ENCODE measurements at regions not wholly inside any gene's neighbourhood (a gene's known extent, or its start where the extent isn't known, plus 50 kb on each side); places are given as distances from the start of the nearest gene placed in this dataset.
"Not testable (repeated sequence)": the region's sequence is repeated elsewhere in the genome, so short reads cannot be mapped to it uniquely, and the experiment has no call there.

- Histone ChIP-seq H3K27ac (no peak overlapping the region), H3K27me3 (no peaks in the 10 kb centered on the region), H3K4me1 (no peaks in the 10 kb centered on the region), H3K9me3 (no peaks in the 10 kb centered on the region), H3K4me3 (no peak overlapping the region), H3K36me3 (no peaks in the 10 kb centered on the region)
- DNase-seq (no peak), ATAC-seq (no peak), FAIRE-seq (no peak)
- WGBS, 2 donors, result 69 to 74% methylated on average over 2 of the region's 2 CpGs
- TF ChIP-seq CTCF (IDR thresholded peaks at IDR 0.05), result no peak
- intact Hi-C loops (cut with DNase I), result no loop called here
Observed at GRCh38 chr3:86766331-86766730, 224.6 kb downstream of the VGLL3 start.

- H3K4me1 ChIP-seq; intact Hi-C loops (cut with DNase I); FAIRE-seq; H3K36me3 ChIP-seq; H3K9me3 ChIP-seq; H3K4me3 ChIP-seq; H3K27ac ChIP-seq; ATAC-seq; H3K27me3 ChIP-seq: not testable (repeated sequence)
- DNase-seq, result peak in 1 of 6 donors; percentile 64
- 90 to 95% methylated on average over 29 to 44 of the region's 44 CpGs for WGBS, 2 donors
Observed at GRCh38 chr3:86757322-86758179, 233.4 kb downstream of the VGLL3 start.

GRCh38 chr3:86748015-86748414 lies 242.9 kb downstream of the VGLL3 start:
- TF ChIP-seq CTCF (IDR thresholded peaks at IDR 0.05), result no peak
- no peak for DNase-seq
- no peak for FAIRE-seq

GRCh38 chr3:86744051-86744450 lies 246.9 kb downstream of the VGLL3 start:
- DNase-seq (no peak), ATAC-seq (peak in 1 of 4 donors; percentile 41), FAIRE-seq (no peak)
- Histone ChIP-seq H3K27me3 (no peaks in the 10 kb centered on the region), H3K4me1 (no peaks in the 10 kb centered on the region), H3K27ac (no peak overlapping the region), H3K4me3 (no peak overlapping the region), H3K9me3 (no peaks in the 10 kb centered on the region), H3K36me3 (no peaks in the 10 kb centered on the region)
- WGBS, 2 donors, result 48 to 51% methylated on average over 1 of the region's 1 CpG
- no peak for TF ChIP-seq CTCF (IDR thresholded peaks at IDR 0.05)
- intact Hi-C loops (cut with DNase I), result no loop called here

More at GRCh38 chr3:86748015-86748414, 242.9 kb downstream of the VGLL3 start:
- no peaks in the 10 kb centered on the region for H3K36me3 ChIP-seq
- H3K4me3 ChIP-seq, result no peak overlapping the region
- no peak overlapping the region for H3K27ac ChIP-seq
- no peaks in the 10 kb centered on the region for H3K9me3 ChIP-seq
- no peak for ATAC-seq
- 50 to 63% methylated on average over 6 of the region's 6 CpGs for WGBS, 2 donors
- intact Hi-C loops (cut with DNase I), result no loop called here
- no peaks in the 10 kb centered on the region for H3K27me3 ChIP-seq
- H3K4me1 ChIP-seq, result no peaks in the 10 kb centered on the region

- whole genome bisulfite sequencing, 2 donors, result 47 to 60% methylated on average over 1 of the region's 1 CpG
- intact Hi-C loops (cut with DNase I), result no loop called here
- ATAC-seq, result no peak
Observed at GRCh38 chr3:86743233-86743632, 247.7 kb downstream of the VGLL3 start.

More at GRCh38 chr3:86743233-86743632, 247.7 kb downstream of the VGLL3 start:
- Histone ChIP-seq H3K4me1 (no peaks in the 10 kb centered on the region), H3K4me3 (no peak overlapping the region), H3K36me3 (no peaks in the 10 kb centered on the region), H3K27me3 (no peaks in the 10 kb centered on the region), H3K9me3 (no peaks in the 10 kb centered on the region), H3K27ac (no peak overlapping the region)
- DNase-seq (no peak), FAIRE-seq (no peak)
- no peak for TF ChIP-seq CTCF (IDR thresholded peaks at IDR 0.05)
